K562 (cell line): ENCODE measurements at regions not wholly inside any gene's neighbourhood (a gene's known extent, or its start where the extent isn't known, plus 50 kb on each side); places are given as distances from the start of the nearest gene placed in this dataset.

Experiments
- ATAC-seq: fragments of 200-7000 bp; cut with Tn5 transposase; 3 replicates; pipeline ENCODE4 v1.9.1; 2020; ENCODE audit warnings: moderate library complexity
- BruUV-seq: library from RNA; stranded (reverse); fragments of 400-500 nt; replicated peaks from 2 replicates; lab custom pipeline; 2021; lab: Mats Ljungman, UMichigan
- CTCF ChIA-PET: fragments of 300-600 bp; formaldehyde crosslinking; extraction: SDS; loops from one replicate; lab custom pipeline; 2021; ENCODE audit warnings: low intra/inter-chr PET ratio; lab: Yijun Ruan, JAX
- POLR2A ChIA-PET: fragments of 300-600, 350-650 bp; sonication (Branson Sonifier 250); formaldehyde crosslinking; extraction: SDS; loops from one replicate; lab custom pipeline; 2021; ENCODE audit warnings: antibody characterized with exemption, inconsistent platforms; lab: Yijun Ruan, JAX
- DNase-seq, 4 experiments: peaks; one replicate each; pipeline versions ENCODE4 v3.0.0 to v3.0.0-alpha.2; 2011 to 2018; ENCODE audit warnings: low spot score in 3 of 4, mixed read lengths in 3 of 4; ENCODE audit errors: extremely low read depth in 1 of 4
- FAIRE-seq: peaks from 2 replicates; lab custom pipeline; 2011; peaks lifted over from hg19 to GRCh38; lab: Jason Lieb, UNC
- H2AFZ ChIP-seq: 2 replicates; pipeline ENCODE4 v1.6.0; 2011; ENCODE audit warnings: low read depth, low read length, control low read depth, inconsistent platforms
- H3K27ac ChIP-seq: fragments of 200-600 bp; 3 replicates; pipeline ENCODE4 v1.8.0; 2011; ENCODE audit warnings: low read depth, mild to moderate bottlenecking, control low read depth, inconsistent platforms, low read length, moderate library complexity, mixed read lengths; ENCODE audit errors: extremely low read depth
- H3K27me3 ChIP-seq, 2 experiments: fragments of 300-600 bp in 1 of 2; 2 replicates in 1 of 2; 3 replicates in 1 of 2; pipeline versions ENCODE4 v1.6.0 to v1.8.0; 2011; ENCODE audit warnings: inconsistent platforms in 2 of 2, low read length in 2 of 2, mild to moderate bottlenecking in 1 of 2, mixed read lengths in 1 of 2, moderate library complexity in 1 of 2; ENCODE audit not compliant: control insufficient read depth in 2 of 2, insufficient read depth in 2 of 2
- H3K36me3 ChIP-seq: fragments of 300-600 bp; 3 replicates; pipeline ENCODE4 v1.8.0; 2011; ENCODE audit warnings: mild to moderate bottlenecking, low read length, inconsistent platforms; ENCODE audit not compliant: control insufficient read depth, insufficient read depth
- H3K4me1 ChIP-seq, 2 experiments: fragments of 200-600 bp in 1 of 2; replicated peaks in 1 of 2; 2 replicates in 1 of 2; 3 replicates in 1 of 2; pipeline versions ENCODE4 v1.5.1 to v1.8.0; 2011; ENCODE audit warnings: inconsistent platforms in 2 of 2, low read length in 2 of 2, mild to moderate bottlenecking in 1 of 2, mixed read lengths in 1 of 2, moderate library complexity in 1 of 2; ENCODE audit not compliant: control insufficient read depth in 2 of 2, insufficient read depth in 2 of 2
- H3K4me2 ChIP-seq: 2 replicates; pipeline ENCODE4 v1.6.1; 2011; ENCODE audit warnings: low read length, control low read depth, inconsistent platforms, mixed read lengths; ENCODE audit not compliant: insufficient read depth
- H3K4me3 ChIP-seq: fragments of 200-600 bp; sonication (generic), shearing (Covaris generic); 2 replicates; pipeline ENCODE4 v1.5.1; 2016; ENCODE audit warnings: control low read depth, inconsistent platforms
- H3K79me2 ChIP-seq: fragments of 200-600 bp; 3 replicates; pipeline ENCODE4 v1.8.0; 2011; ENCODE audit warnings: low read length, inconsistent platforms; ENCODE audit not compliant: control insufficient read depth, insufficient read depth
- H3K9ac ChIP-seq, 2 experiments: 2 replicates each; pipeline versions ENCODE4 v1.6.0 to v1.6.1; 2011; ENCODE audit warnings: low read depth in 2 of 2, low read length in 2 of 2, control low read depth in 1 of 2, inconsistent platforms in 1 of 2, mild to moderate bottlenecking in 1 of 2, mixed read lengths in 1 of 2; ENCODE audit not compliant: insufficient read depth in 1 of 2
- H3K9me1 ChIP-seq: one replicate; pipeline ENCODE4 v1.6.0; 2011; ENCODE audit warnings: inconsistent platforms, mild to moderate bottlenecking, low read length, moderate library complexity; ENCODE audit not compliant: control insufficient read depth, insufficient read depth
- H3K9me3 ChIP-seq: replicated peaks from 2 replicates; pipeline ENCODE4 v1.5.1; 2011; ENCODE audit warnings: low read depth, low read length, inconsistent platforms; ENCODE audit not compliant: control insufficient read depth, insufficient read depth
- H4K20me1 ChIP-seq: replicated peaks from 2 replicates; pipeline ENCODE4 v1.6.1; 2011; ENCODE audit warnings: low read length, inconsistent platforms, mixed read lengths; ENCODE audit not compliant: control insufficient read depth, insufficient read depth
- MYNN ChIP-seq, 2 experiments: sonication (generic); formaldehyde crosslinking in 1 of 2; IDR thresholded peaks; 2 replicates each; pipeline versions ENCODE4 v1.5.0 to v1.6.1; 2016 to 2020; ENCODE audit warnings: antibody characterized with exemption in 1 of 2, missing genetic modification reagents in 1 of 2
- ZNF197 ChIP-seq: fragments of 200-800 bp; sonication (Bioruptor generic); IDR thresholded peaks from 2 replicates; pipeline ENCODE4 v1.6.1; 2016; ENCODE audit warnings: low read depth, missing genetic modification characterization, missing compliant biosample characterization
- WGBS: fragments of 100-300 bp; shearing (Covaris generic); methylation state at CpG from one replicate; pipeline ENCODE4 v1.1.6; 2016; ENCODE audit warnings: low coverage, mixed read lengths; ENCODE audit not compliant: insufficient coverage; ENCODE audit errors: missing lambda C conversion rate; 5-methylcytosine and 5-hydroxymethylcytosine counted together
- in situ Hi-C: fragments of 300-500 bp; cut with MboI; formaldehyde crosslinking; loops from 4 replicates; pipeline ENCODE4 v1.15.0; 2018; ENCODE audit warnings: inconsistent platforms, mixed read lengths
- intact Hi-C: fragments of 100-400 bp; cut with micrococcal nuclease; formaldehyde crosslinking; loops from 2 replicates; pipeline ENCODE4 v1.14.2; 2022
- TF ChIP-seq, protein P1 (sequence below): sonication (generic); formaldehyde crosslinking; IDR thresholded peaks from 2 replicates; pipeline ENCODE4 v1.8.0; 2023; ENCODE audit warnings: mild to moderate bottlenecking, missing genetic modification reagents

DNA sequence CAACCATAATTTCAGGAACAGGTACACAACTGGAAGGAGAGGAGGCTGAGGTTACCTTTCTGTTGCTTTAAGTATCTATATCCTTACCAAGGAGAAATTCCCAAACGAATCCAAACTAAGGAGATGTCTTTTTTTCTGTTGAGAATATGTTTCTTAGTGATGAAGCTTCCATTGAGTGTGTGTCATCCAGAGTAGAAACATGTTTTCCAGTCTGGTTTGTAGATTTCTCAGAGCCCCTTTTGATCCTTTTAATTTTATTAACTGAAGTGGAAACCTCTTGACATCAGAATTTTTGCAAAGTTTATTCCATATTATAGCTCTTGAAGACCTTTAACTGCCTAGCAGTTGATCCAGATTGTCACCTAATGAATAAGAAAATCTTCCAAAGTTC lies 207.1 kb upstream of the FERD3L start:
- no peak for FAIRE-seq
- H3K9ac ChIP-seq: no peak overlapping the region
- WGBS: 0% methylated on average over 1 of the region's 1 CpG
- no peak for DNase-seq
- H3K36me3 ChIP-seq: no peaks in the 10 kb centered on the region
- no peaks in the 10 kb centered on the region for H3K27me3 ChIP-seq
- ChIA-PET CTCF (no interaction called here), POLR2A (no interaction called here)
- no peak overlapping the region for H2AFZ ChIP-seq
- no peak overlapping the region for H3K4me3 ChIP-seq
- in situ Hi-C loops (no loop called here), intact Hi-C loops (no loop called here)
- H4K20me1 ChIP-seq: no peaks in the 10 kb centered on the region
- no peak overlapping the region for H3K27ac ChIP-seq
- ATAC-seq: no peak
- H3K9me1 ChIP-seq: no peaks in the 10 kb centered on the region
- no peaks in the 10 kb centered on the region for H3K9me3 ChIP-seq
- H3K4me2 ChIP-seq: no peak overlapping the region
- no peaks in the 10 kb centered on the region for H3K79me2 ChIP-seq
- no peaks in the 10 kb centered on the region for H3K4me1 ChIP-seq
- TF ChIP-seq, protein P1, sequence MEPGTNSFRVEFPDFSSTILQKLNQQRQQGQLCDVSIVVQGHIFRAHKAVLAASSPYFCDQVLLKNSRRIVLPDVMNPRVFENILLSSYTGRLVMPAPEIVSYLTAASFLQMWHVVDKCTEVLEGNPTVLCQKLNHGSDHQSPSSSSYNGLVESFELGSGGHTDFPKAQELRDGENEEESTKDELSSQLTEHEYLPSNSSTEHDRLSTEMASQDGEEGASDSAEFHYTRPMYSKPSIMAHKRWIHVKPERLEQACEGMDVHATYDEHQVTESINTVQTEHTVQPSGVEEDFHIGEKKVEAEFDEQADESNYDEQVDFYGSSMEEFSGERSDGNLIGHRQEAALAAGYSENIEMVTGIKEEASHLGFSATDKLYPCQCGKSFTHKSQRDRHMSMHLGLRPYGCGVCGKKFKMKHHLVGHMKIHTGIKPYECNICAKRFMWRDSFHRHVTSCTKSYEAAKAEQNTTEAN (CRISPR knock-in tag): no peak
- TF ChIP-seq MYNN (IDR thresholded peaks at IDR 0.05) (no peak), MYNN (CRISPR knock-in tag; IDR thresholded peaks at IDR 0.05) (no peak)
- BruUV-seq: no TSS peak

GRCh38 chr7:19351341-19352304 lies 206.4 kb upstream of the FERD3L start:
- intact Hi-C loops (no loop called here), in situ Hi-C loops (no loop called here)
- H4K20me1 ChIP-seq: no peaks in the 10 kb centered on the region
- no peak overlapping the region for H3K27ac ChIP-seq
- WGBS: 2% methylated on average over 4 of the region's 4 CpGs
- no TSS peak for BruUV-seq
- no peak for ATAC-seq
- DNase-seq: no peak
- H3K36me3 ChIP-seq: no peaks in the 10 kb centered on the region
- no peak overlapping the region for H3K9ac ChIP-seq
- no peaks in the 10 kb centered on the region for H3K9me1 ChIP-seq
- no peaks in the 10 kb centered on the region for H3K27me3 ChIP-seq
- ChIA-PET POLR2A (no interaction called here), CTCF (no interaction called here)
- no peak overlapping the region for H2AFZ ChIP-seq
- H3K9me3 ChIP-seq: no peaks in the 10 kb centered on the region
- H3K4me3 ChIP-seq: no peak overlapping the region
- no peak for FAIRE-seq
- H3K4me1 ChIP-seq: no peaks in the 10 kb centered on the region
- H3K4me2 ChIP-seq: no peak overlapping the region
- H3K79me2 ChIP-seq: no peaks in the 10 kb centered on the region
- no peak for TF ChIP-seq ZNF197 (CRISPR knock-in tag)
